GM23338 (cell line): ENCODE measurements at regions not wholly inside any gene's neighbourhood (a gene's known extent, or its start where the extent isn't known, plus 50 kb on each side); places are given as distances from the start of the nearest gene placed in this dataset.

ENCODE experiments used
- CREB1 ChIP-seq: fragments of 250-450 bp; sonication (Bioruptor Pico); IDR thresholded peaks from 2 replicates; pipeline ENCODE4 v1.5.0; 2020; ENCODE audit warnings: low read depth, mild to moderate bottlenecking, moderate library complexity
- EZH2phosphoT487 ChIP-seq: fragments of 200-600 bp; sonication (generic); IDR thresholded peaks from one replicate; pipeline ENCODE4 v1.8.1; 2018; ENCODE audit warnings: antibody characterized with exemption; ENCODE audit not compliant: unreplicated experiment
- STAT1 ChIP-seq: IDR thresholded peaks from one replicate; pipeline ENCODE4 v1.6.1; 2016; ENCODE audit warnings: antibody characterized with exemption; ENCODE audit not compliant: unreplicated experiment
- ZNF331 ChIP-seq: fragments of 250-450 bp; sonication (Bioruptor Pico); IDR thresholded peaks from 2 replicates; pipeline ENCODE4 v1.5.0; 2020; ENCODE audit warnings: low read depth, mild to moderate bottlenecking, moderate library complexity
- TF ChIP-seq, protein P1 (sequence below): fragments of 250-450 bp; sonication (Bioruptor Pico); IDR thresholded peaks from 2 replicates; pipeline ENCODE4 v1.5.0; 2020; ENCODE audit warnings: mild to moderate bottlenecking, moderate library complexity
- TF ChIP-seq, protein P2 (sequence below): IDR thresholded peaks from 2 replicates; pipeline ENCODE4 v1.6.1; 2016; ENCODE audit warnings: antibody characterized with exemption
- TF ChIP-seq, protein P3 (sequence below), 2 experiments: fragments of 200-600 bp in 1 of 2; sonication (generic) in 1 of 2; conservative IDR thresholded peaks; 2 replicates each; pipeline versions ENCODE4 v1.5.1 to v1.6.1; 2016 to 2017; ENCODE audit warnings: antibody characterized with exemption in 2 of 2, low read depth in 2 of 2, mild to moderate bottlenecking in 2 of 2, moderate library complexity in 1 of 2

DNA sequence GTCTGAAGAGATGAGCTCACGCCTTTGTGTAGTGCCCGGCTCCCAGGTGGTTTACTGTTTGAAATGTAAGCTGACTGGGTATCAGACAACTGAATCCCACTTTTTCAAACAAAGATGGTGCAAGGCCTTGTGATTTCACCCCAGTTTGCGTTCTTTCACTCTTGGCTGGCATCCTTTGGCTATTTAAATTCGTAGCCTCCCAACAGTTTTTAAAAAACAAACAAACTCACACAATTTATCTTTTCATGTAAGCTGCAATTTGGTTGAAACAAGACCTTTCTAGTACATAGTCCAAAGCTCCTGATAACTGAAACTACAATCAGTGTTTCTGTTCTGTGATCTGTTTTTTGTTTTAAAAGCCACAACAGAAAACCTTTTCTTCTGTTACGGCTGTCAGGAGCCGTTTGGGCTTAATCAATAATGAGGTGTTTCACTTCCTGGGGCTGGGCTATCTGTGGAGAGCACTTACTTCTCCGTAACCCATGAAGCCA is 65.1 kb upstream of the NPAS1 start (continued):
- TF ChIP-seq, protein P1, sequence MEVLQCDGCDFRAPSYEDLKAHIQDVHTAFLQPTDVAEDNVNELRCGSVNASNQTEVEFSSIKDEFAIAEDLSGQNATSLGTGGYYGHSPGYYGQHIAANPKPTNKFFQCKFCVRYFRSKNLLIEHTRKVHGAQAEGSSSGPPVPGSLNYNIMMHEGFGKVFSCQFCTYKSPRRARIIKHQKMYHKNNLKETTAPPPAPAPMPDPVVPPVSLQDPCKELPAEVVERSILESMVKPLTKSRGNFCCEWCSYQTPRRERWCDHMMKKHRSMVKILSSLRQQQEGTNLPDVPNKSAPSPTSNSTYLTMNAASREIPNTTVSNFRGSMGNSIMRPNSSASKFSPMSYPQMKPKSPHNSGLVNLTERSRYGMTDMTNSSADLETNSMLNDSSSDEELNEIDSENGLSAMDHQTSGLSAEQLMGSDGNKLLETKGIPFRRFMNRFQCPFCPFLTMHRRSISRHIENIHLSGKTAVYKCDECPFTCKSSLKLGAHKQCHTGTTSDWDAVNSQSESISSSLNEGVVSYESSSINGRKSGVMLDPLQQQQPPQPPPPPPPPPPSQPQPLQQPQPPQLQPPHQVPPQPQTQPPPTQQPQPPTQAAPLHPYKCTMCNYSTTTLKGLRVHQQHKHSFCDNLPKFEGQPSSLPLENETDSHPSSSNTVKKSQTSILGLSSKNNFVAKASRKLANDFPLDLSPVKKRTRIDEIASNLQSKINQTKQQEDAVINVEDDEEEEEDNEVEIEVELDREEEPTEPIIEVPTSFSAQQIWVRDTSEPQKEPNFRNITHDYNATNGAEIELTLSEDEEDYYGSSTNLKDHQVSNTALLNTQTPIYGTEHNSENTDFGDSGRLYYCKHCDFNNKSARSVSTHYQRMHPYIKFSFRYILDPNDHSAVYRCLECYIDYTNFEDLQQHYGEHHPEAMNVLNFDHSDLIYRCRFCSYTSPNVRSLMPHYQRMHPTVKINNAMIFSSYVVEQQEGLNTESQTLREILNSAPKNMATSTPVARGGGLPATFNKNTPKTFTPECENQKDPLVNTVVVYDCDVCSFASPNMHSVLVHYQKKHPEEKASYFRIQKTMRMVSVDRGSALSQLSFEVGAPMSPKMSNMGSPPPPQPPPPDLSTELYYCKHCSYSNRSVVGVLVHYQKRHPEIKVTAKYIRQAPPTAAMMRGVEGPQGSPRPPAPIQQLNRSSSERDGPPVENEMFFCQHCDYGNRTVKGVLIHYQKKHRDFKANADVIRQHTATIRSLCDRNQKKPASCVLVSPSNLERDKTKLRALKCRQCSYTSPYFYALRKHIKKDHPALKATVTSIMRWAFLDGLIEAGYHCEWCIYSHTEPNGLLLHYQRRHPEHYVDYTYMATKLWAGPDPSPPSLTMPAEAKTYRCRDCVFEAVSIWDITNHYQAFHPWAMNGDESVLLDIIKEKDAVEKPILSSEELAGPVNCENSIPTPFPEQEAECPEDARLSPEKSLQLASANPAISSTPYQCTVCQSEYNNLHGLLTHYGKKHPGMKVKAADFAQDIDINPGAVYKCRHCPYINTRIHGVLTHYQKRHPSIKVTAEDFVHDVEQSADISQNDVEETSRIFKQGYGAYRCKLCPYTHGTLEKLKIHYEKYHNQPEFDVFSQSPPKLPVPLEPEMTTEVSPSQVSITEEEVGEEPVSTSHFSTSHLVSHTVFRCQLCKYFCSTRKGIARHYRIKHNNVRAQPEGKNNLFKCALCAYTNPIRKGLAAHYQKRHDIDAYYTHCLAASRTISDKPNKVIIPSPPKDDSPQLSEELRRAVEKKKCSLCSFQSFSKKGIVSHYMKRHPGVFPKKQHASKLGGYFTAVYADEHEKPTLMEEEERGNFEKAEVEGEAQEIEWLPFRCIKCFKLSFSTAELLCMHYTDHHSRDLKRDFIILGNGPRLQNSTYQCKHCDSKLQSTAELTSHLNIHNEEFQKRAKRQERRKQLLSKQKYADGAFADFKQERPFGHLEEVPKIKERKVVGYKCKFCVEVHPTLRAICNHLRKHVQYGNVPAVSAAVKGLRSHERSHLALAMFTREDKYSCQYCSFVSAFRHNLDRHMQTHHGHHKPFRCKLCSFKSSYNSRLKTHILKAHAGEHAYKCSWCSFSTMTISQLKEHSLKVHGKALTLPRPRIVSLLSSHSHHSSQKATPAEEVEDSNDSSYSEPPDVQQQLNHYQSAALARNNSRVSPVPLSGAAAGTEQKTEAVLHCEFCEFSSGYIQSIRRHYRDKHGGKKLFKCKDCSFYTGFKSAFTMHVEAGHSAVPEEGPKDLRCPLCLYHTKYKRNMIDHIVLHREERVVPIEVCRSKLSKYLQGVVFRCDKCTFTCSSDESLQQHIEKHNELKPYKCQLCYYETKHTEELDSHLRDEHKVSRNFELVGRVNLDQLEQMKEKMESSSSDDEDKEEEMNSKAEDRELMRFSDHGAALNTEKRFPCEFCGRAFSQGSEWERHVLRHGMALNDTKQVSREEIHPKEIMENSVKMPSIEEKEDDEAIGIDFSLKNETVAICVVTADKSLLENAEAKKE (CRISPR knock-in tag) = no peak
- TF ChIP-seq, protein P2, sequence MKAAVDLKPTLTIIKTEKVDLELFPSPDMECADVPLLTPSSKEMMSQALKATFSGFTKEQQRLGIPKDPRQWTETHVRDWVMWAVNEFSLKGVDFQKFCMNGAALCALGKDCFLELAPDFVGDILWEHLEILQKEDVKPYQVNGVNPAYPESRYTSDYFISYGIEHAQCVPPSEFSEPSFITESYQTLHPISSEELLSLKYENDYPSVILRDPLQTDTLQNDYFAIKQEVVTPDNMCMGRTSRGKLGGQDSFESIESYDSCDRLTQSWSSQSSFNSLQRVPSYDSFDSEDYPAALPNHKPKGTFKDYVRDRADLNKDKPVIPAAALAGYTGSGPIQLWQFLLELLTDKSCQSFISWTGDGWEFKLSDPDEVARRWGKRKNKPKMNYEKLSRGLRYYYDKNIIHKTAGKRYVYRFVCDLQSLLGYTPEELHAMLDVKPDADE = no peak
- TF ChIP-seq EZH2phosphoT487 = no peak
- TF ChIP-seq CREB1 (CRISPR knock-in tag) = no peak
- no peak for TF ChIP-seq ZNF331 (CRISPR knock-in tag)
- TF ChIP-seq, protein P3, sequence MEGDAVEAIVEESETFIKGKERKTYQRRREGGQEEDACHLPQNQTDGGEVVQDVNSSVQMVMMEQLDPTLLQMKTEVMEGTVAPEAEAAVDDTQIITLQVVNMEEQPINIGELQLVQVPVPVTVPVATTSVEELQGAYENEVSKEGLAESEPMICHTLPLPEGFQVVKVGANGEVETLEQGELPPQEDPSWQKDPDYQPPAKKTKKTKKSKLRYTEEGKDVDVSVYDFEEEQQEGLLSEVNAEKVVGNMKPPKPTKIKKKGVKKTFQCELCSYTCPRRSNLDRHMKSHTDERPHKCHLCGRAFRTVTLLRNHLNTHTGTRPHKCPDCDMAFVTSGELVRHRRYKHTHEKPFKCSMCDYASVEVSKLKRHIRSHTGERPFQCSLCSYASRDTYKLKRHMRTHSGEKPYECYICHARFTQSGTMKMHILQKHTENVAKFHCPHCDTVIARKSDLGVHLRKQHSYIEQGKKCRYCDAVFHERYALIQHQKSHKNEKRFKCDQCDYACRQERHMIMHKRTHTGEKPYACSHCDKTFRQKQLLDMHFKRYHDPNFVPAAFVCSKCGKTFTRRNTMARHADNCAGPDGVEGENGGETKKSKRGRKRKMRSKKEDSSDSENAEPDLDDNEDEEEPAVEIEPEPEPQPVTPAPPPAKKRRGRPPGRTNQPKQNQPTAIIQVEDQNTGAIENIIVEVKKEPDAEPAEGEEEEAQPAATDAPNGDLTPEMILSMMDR (conservative IDR thresholded peaks at IDR 0.05; ENCODE audit: low read depth in 2 of 2) = no peak
- TF ChIP-seq STAT1 = no peak
